ENCODE measurements at regions not wholly inside any gene's neighbourhood (a gene's known extent, or its start where the extent isn't known, plus 50 kb on each side); places are given as distances from the start of the nearest gene placed in this dataset.

DNA sequence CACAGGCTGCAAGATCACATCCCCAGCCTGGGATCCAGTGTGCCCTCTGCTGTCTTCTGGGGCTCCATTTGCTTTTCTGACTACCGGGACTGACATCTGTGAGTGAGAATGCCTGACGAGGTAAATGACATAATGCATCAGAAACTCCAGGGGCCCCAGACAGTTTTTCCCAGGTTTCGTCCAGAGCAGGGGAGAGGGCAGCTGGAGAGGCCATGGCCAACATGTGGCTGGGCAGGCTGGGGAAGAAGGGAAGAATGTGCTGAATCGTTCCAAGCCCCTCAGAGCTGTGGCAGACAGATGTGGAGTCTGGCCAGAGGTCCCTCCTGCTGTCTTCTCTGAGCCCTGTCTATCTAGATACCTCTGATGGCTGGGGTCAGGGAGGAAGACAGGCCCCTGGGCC, 163.9 kb downstream of the TRIM29 start:
- WGBS, 2 donors: 61 to 65% methylated on average over 4 of the region's 4 CpGs
- H3K4me1 ChIP-seq (ENCODE audit: control insufficient read depth in 5 of 5, insufficient read depth in 5 of 5, low read length in 5 of 5): no peaks in the 10 kb centered on the region
- no peaks in the 10 kb centered on the region for H3K36me3 ChIP-seq (ENCODE audit: control insufficient read depth in 4 of 4, insufficient read depth in 4 of 4, low read length in 4 of 4)
- no peak overlapping the region for H3K27ac ChIP-seq (ENCODE audit: low read depth in 1 of 2, low read length in 1 of 2)
- DNase-seq: no peak
- peaks cover 0 to 7% (median 0%) of the 10 kb centered on the region in 4 donors for H3K9me3 ChIP-seq (ENCODE audit: control insufficient read depth in 4 of 4, insufficient read depth in 3 of 4, low read length in 3 of 4)
- no peak overlapping the region for H3K4me3 ChIP-seq
- H3K9ac ChIP-seq (ENCODE audit: insufficient read depth in 1 of 2, low read length in 2 of 2): no peak overlapping the region
- H3K27me3 ChIP-seq (ENCODE audit: control insufficient read depth in 3 of 3, insufficient read depth in 3 of 3, low read length in 2 of 3): peaks cover 0 to 5% (median 0%) of the 10 kb centered on the region in 3 donors
- TF ChIP-seq, protein P1, sequence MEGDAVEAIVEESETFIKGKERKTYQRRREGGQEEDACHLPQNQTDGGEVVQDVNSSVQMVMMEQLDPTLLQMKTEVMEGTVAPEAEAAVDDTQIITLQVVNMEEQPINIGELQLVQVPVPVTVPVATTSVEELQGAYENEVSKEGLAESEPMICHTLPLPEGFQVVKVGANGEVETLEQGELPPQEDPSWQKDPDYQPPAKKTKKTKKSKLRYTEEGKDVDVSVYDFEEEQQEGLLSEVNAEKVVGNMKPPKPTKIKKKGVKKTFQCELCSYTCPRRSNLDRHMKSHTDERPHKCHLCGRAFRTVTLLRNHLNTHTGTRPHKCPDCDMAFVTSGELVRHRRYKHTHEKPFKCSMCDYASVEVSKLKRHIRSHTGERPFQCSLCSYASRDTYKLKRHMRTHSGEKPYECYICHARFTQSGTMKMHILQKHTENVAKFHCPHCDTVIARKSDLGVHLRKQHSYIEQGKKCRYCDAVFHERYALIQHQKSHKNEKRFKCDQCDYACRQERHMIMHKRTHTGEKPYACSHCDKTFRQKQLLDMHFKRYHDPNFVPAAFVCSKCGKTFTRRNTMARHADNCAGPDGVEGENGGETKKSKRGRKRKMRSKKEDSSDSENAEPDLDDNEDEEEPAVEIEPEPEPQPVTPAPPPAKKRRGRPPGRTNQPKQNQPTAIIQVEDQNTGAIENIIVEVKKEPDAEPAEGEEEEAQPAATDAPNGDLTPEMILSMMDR (IDR thresholded peaks at IDR 0.05; ENCODE audit: control extremely low read depth, extremely low read depth): no peak
- ATAC-seq (ENCODE audit: insufficient read depth, low FRiP score): no peak

DNA sequence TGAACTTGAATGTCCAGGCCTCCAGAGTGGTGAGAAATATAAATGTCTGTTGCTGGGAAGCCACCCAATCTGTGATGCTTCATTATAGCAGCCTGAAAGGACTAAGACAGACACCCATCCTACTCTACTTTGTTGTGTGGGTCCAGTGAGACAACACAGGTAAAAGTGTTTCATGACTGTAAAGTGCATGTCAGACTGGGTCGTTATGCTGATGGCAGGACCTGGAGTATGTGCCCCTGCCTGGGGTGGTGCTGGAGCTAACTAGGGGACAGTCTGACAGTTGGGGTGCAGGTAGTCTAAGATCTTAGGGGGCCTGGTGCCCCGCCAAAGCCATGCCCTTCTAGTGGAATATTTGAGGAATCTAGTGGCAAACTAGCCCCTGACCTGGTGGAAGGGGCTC, 165.6 kb downstream of the TRIM29 start:
- ATAC-seq (ENCODE audit: insufficient read depth, low FRiP score) (no peak), DNase-seq (no peak)
- H3K27me3 ChIP-seq (ENCODE audit: control insufficient read depth in 3 of 3, insufficient read depth in 3 of 3, low read length in 2 of 3): no peaks in the 10 kb centered on the region
- H3K9ac ChIP-seq (ENCODE audit: insufficient read depth in 1 of 2, low read length in 2 of 2): no peak overlapping the region
- no peaks in the 10 kb centered on the region for H3K36me3 ChIP-seq (ENCODE audit: control insufficient read depth in 4 of 4, insufficient read depth in 4 of 4, low read length in 4 of 4)
- H3K9me3 ChIP-seq (ENCODE audit: control insufficient read depth in 4 of 4, insufficient read depth in 3 of 4, low read length in 3 of 4): peaks cover 0 to 9% (median 0%) of the 10 kb centered on the region in 4 donors
- H3K27ac ChIP-seq (ENCODE audit: low read depth in 1 of 2, low read length in 1 of 2): no peak overlapping the region
- no peaks in the 10 kb centered on the region for H3K4me1 ChIP-seq (ENCODE audit: control insufficient read depth in 5 of 5, insufficient read depth in 5 of 5, low read length in 5 of 5)
- TF ChIP-seq, protein P1 (IDR thresholded peaks at IDR 0.05; ENCODE audit: control extremely low read depth, extremely low read depth): no peak
- WGBS, 2 donors: 88% methylated on average over 2 of the region's 2 CpGs
- H3K4me3 ChIP-seq: no peak overlapping the region

DNA sequence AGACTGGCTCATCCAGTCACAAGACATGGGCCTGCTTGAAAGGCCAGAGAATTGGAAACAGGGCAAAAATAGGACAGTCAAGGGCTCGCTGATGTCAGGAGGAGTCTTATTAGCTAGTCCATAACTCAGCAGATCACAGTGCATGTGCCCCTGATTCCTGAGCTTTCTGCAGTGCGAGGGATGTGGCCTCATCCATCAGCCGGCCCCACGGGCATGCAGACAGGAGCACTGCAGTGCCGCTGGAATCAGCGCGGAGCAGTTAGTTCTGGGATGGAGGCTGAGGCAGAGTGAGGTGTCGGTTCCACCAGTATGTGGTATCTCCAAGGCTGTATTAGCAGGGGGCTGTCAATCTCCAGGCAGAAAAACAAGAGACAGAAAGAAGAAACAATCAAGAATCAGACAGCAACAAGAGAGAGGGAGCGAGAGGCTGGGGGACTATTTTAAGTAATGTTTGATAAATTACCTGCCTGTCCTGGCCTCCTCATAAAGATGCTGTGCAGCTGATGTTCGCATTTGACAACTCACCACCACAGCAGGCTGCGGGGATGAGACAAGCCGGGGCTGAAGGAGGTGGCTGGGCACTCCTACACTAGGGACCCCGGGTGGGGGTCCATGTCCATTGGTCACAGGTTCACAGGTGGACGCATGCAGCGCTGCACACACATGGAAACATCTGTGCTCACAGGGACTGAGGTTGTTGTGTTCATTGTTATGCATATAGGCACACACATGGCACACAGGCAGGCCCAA, 167.2 kb downstream of the TRIM29 start:
- DNase-seq: no peak
- WGBS, 2 donors: 74 to 76% methylated on average over 15 of the region's 15 CpGs

More for the DNA sequence above, 167.2 kb downstream of the TRIM29 start:
- TF ChIP-seq, protein P1 (IDR thresholded peaks at IDR 0.05; ENCODE audit: control extremely low read depth, extremely low read depth): no peak
- no peak overlapping the region for H3K4me3 ChIP-seq
- peaks cover 0 to 9% (median 0%) of the 10 kb centered on the region in 4 donors for H3K9me3 ChIP-seq (ENCODE audit: control insufficient read depth in 4 of 4, insufficient read depth in 3 of 4, low read length in 3 of 4)
- H3K36me3 ChIP-seq (ENCODE audit: control insufficient read depth in 4 of 4, insufficient read depth in 4 of 4, low read length in 4 of 4): no peaks in the 10 kb centered on the region
- H3K27ac ChIP-seq (ENCODE audit: low read depth in 1 of 2, low read length in 1 of 2): no peak overlapping the region
- no peak overlapping the region for H3K9ac ChIP-seq (ENCODE audit: insufficient read depth in 1 of 2, low read length in 2 of 2)
- no peaks in the 10 kb centered on the region for H3K27me3 ChIP-seq (ENCODE audit: control insufficient read depth in 3 of 3, insufficient read depth in 3 of 3, low read length in 2 of 3)
- no peaks in the 10 kb centered on the region for H3K4me1 ChIP-seq (ENCODE audit: control insufficient read depth in 5 of 5, insufficient read depth in 5 of 5, low read length in 5 of 5)
- no peak for ATAC-seq (ENCODE audit: insufficient read depth, low FRiP score)

Measured in lung (tissue), 11 donors.